Stimulated activated CD8-positive, alpha-beta memory T cell treated with anti-CD3 and anti-CD28 coated beads, Interleukin-7, amount 100 ng/mL, for 1 hour (primary cell): ENCODE measurements at regions not wholly inside any gene's neighbourhood (a gene's known extent, or its start where the extent isn't known, plus 50 kb on each side); places are given as distances from the start of the nearest gene placed in this dataset.

Source experiments
- DNase-seq, 2 donors: peaks; one replicate each; pipeline ENCODE4 v3.0.0-alpha.2; 2020; ENCODE audit warnings: low read depth in 2 of 2

DNA sequence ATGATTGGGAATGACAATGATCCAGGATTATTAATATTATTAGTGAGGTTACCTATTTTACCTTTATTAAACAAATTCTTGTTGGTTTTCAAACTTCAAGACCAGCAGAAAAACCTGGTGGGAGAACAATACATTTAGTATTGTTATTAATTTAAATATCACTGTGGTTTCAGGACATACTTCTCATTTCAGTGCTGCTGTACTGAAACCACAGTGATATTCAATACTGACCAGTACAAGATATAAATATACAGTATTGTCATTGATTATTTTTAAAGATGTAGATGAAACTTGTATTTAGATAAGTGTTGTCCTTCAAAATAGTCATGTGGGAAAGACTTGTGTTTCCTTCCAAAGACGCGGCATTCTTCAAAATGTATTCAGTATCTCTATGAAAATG, 1047.3 kb upstream of the CELF4 start:
- no peak for DNase-seq

GRCh38 chr18:38611036-38611964, 1045.7 kb upstream of the CELF4 start:
- no peak for DNase-seq

DNA sequence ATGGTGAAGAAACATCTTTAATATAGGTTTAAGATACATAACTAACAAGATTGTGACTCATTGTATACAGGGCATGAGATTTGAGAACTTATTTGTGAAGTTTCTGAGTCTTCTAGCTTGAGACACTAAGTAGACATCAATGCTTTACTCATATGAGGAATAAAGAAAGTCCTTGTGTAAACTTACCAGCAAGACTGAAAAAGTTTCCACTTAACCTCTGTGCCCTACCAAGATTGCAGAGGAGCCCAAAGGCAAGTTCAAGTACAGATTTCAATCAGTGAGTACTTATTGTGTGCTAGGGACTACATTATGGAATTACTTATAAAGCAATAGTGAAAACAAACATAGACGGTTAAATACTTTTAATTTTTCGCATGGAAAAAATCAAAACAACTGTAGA, 1041.2 kb upstream of the CELF4 start:
- no peak for DNase-seq

- no peak for DNase-seq
Observed at GRCh38 chr18:38602341-38602740, 1036.7 kb upstream of the CELF4 start.

DNA sequence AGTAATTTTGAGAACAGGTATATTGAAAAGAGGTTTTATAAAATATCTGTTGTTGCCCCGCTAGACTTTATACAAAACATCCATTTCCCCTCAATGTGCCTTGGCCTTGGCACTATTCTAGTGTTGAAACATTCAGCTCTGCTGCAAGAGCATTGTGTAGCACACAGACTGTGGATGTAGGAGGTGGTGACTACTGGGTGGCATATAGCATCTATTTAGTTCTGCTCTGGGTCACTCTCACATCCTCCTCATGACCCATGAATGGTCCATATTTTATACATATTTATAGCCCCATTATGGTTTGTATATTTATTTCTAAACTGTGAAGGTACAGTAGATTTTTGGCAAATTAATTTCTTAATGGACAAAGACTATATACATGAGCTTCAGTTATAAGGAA, 1022.0 kb upstream of the CELF4 start:
- DNase-seq, result no peak

GRCh38 chr18:38586327-38586726, 1020.7 kb upstream of the CELF4 start:
- no peak for DNase-seq

DNA sequence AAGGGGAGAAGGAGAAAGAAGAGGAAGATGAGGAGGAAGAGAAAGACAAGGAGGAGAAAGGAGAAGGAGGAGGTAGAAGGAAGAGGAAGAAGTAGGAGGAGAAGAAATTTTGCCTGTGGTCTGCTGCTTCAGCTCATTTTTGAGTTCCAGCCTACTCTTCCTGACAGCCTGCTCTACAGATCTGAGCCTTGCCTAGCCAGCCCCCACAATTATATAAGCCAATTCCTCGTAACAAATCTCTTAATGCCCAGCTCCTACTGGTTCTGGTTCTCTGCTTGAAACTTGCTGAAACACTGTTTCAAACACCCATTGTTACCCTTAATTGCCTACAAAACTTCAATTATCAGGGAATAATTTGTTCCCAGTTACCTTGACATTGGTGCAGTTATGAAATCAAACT, 1014.2 kb upstream of the CELF4 start:
- DNase-seq, result no peak

- no peak for DNase-seq
Observed at GRCh38 chr18:38576916-38577315, 1011.3 kb upstream of the CELF4 start.

GRCh38 chr18:38576349-38576748, 1010.8 kb upstream of the CELF4 start:
- DNase-seq, result no peak

GRCh38 chr18:38575648-38576047, 1010.0 kb upstream of the CELF4 start:
- no peak for DNase-seq

GRCh38 chr18:38575023-38575422, 1009.4 kb upstream of the CELF4 start:
- DNase-seq, result no peak

DNA sequence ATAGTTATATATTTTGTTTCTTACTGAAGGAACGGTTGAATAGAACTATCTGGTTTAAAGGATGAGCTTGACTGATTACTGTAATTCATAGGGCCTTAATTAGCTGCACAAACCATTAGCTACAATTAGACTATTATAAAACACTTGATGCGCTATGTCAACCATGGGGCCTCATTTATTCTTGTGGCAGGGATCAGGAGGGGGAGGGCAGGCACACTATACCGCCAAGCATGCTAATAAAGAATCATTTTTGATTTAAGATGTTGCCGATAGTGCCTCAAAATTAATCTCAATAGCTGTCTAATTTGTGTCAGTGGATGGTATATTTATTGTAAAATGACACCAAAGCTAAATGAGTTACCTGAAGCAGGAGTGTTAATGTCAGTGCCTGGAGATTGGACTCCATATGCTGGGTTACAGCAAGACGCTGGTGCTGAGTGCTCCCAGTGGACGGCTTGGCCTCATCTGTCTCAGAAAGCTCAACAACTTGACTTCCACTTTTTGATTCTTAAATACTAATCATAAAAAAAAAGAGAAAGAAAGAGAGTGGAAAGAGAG, 1007.0 kb upstream of the CELF4 start:
- DNase-seq, result no peak

GRCh38 chr18:38571651-38572050, 1006.1 kb upstream of the CELF4 start:
- DNase-seq, result no peak

GRCh38 chr18:38565513-38565912, 999.9 kb upstream of the CELF4 start:
- no peak for DNase-seq

DNA sequence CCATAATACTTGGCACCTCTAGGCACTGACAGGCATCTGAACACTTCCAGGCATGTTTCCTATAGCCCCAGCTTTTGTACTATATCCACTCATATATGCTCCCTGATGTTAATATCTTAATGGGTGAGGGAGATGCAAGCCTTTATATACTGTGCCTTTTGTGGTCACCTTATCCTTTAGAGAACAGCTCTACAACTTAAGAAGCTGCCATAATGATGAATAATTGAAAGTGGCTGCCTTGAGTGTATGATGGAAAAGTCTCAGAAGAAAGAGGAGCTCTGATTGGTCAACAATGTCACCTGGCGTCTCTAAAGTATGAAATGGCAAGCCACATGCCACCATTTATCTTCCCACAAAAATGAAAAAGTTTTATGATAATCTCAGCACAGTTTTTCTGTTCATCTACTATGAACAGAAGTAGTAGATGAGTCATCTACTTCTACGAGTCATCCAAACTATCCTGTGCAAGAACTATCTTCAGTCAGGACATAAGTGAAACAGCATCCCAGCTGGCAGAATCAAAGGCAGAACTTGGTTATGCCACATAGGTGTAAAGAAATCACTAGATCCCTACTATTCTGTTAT, 997.9 kb upstream of the CELF4 start:
- DNase-seq, result no peak

DNA sequence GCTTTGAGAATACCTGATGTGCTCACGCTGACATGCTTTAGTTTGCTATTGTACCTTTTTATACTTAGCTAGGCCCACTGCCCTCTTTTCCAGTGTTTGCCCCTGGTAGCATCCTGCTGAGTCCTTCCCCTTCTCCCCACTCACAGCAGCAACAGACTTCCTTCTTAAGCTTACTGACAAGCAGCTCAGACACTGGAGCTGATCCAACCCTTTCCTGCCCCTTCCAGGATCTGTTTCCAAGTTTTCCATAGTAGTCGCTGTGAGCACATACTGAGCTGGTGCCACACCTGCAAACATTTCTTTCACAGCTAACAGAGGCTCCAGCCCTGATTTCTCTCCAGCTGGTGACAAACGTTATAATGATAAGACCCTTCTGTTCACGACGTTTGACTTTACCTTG, 991.4 kb upstream of the CELF4 start:
- DNase-seq, result no peak

DNA sequence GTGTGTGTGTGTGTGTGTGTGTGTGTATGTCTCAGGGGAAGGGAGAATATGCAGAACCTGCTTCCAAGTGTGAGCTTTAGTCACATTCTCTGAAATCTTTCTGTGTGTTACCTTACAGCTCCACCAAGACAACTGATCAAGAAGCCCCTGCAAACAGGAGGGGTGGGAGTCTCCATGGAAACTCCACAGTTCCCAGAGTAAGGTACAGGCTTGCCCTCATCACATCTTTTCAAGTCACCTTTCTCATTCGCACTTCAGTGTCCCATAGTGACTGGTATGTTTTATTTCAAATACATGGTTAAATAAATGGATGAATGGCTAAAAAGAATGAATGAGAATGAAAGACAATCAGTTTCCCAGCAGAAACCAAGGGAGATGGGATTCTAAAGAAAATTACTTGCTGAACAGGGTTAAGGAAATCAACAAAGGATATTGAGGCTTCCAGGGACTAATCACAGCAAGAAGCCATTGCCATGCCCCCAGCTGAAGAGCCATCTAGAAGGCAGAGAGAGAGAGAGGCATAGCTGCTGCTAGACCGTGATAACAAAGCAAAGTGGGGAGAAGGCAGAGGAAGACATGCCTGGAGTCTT, 987.2 kb upstream of the CELF4 start:
- DNase-seq, result no peak

GRCh38 chr18:38551881-38552280, 986.3 kb upstream of the CELF4 start:
- no peak for DNase-seq

DNA sequence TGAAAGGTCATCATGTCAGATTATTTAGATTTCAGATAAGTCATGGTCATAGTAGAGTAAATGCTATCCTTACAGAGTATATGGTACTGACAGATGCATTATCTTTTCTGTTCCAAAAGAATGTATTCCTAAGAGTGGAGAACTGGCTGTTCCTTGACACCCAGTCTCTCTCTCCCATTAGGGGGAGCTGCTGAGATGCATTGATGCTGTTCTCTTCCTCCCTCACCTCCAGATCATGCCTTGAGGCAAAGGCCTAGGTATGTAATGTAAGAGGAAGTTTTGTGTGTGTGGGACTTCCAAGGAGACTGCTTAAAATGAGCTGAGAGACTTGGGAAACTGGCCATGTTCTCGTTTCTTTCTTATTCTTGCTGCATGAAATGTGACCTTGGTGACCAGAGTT, 979.5 kb upstream of the CELF4 start:
- DNase-seq, result no peak

DNA sequence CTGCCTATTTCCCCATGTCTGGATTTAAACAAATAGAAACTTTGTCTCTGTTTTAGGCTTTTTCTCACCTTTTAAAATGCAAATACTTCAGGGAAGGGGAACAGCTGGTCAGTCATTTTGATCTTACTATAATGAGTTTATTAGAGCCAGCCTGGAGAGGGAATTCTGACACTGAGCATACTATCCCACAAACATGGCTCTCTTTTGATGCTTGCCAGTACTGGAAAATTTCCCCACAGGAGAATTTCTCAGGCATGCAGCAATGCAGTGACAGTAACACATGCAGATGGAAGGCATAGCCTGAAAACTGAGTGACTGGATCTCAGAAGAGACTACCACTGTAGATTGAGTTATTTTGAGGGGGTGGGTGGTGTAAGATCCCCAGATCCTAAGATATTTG, 974.3 kb upstream of the CELF4 start:
- no peak for DNase-seq

- DNase-seq, result no peak
Observed at GRCh38 chr18:38539371-38539770, 973.8 kb upstream of the CELF4 start.

GRCh38 chr18:38534073-38534472, 968.5 kb upstream of the CELF4 start:
- no peak for DNase-seq

GRCh38 chr18:38526922-38527321, 961.3 kb upstream of the CELF4 start:
- DNase-seq, result no peak
